Cardiac muscle cell (in vitro differentiated cells and primary cell): ENCODE measurements at regions not wholly inside any gene's neighbourhood (a gene's known extent, or its start where the extent isn't known, plus 50 kb on each side); places are given as distances from the start of the nearest gene placed in this dataset.

ENCODE experiments used
- DNase-seq, 2 donors: peaks; one replicate each; pipeline versions ENCODE4 v3.0.0 to v3.0.0-alpha.2; 2010 to 2017; ENCODE audit warnings: low read depth in 1 of 2, low spot score in 1 of 2
- H3K27ac ChIP-seq: fragments of 200-600 bp; sonication (generic); 2 replicates; pipeline ENCODE4 v1.5.1; 2016
- H3K27me3 ChIP-seq: fragments of 200-600 bp; sonication (generic); 2 replicates; pipeline ENCODE4 v1.6.0; 2016; ENCODE audit warnings: control low read depth
- H3K36me3 ChIP-seq: fragments of 200-600 bp; sonication (generic); 2 replicates; pipeline ENCODE4 v1.5.1; 2016; ENCODE audit warnings: control low read depth
- H3K4me1 ChIP-seq: fragments of 200-600 bp; sonication (generic); 2 replicates; pipeline ENCODE4 v1.8.1; 2017; ENCODE audit warnings: low read depth, mild to moderate bottlenecking, mixed run types
- H3K4me3 ChIP-seq: fragments of 200-600 bp; sonication (generic); 2 replicates; pipeline ENCODE4 v1.5.1; 2016; ENCODE audit warnings: mild to moderate bottlenecking
- H3K9me3 ChIP-seq: fragments of 200-600 bp; sonication (generic); 2 replicates; pipeline ENCODE4 v1.5.1; 2017; ENCODE audit warnings: low read depth, mild to moderate bottlenecking, control low read depth
- CTCF ChIP-seq: IDR thresholded peaks from 2 replicates; pipeline ENCODE4 v1.5.1; 2012; ENCODE audit warnings: low read depth, mild to moderate bottlenecking, low read length

- Histone ChIP-seq H3K4me1 (peaks cover 3% of the 10 kb centered on the region), H3K4me3 (no peak overlapping the region), H3K36me3 (no peaks in the 10 kb centered on the region), H3K9me3 (no peaks in the 10 kb centered on the region), H3K27me3 (no peaks in the 10 kb centered on the region), H3K27ac (no peak overlapping the region)
- TF ChIP-seq CTCF = no peak
- DNase-seq = no peak
Observed at GRCh38 chr14:58875613-58876012, 237.9 kb downstream of the DACT1 start.

GRCh38 chr14:58876608-58877007, 238.8 kb downstream of the DACT1 start:
- DNase-seq = peak in 1 of 2 donors; percentile 90
- no peaks in the 10 kb centered on the region for H3K27me3 ChIP-seq
- no peak overlapping the region for H3K27ac ChIP-seq
- no peak for TF ChIP-seq CTCF
- H3K36me3 ChIP-seq = no peaks in the 10 kb centered on the region
- peaks cover 3% of the 10 kb centered on the region for H3K4me1 ChIP-seq
- H3K4me3 ChIP-seq = no peak overlapping the region
- no peaks in the 10 kb centered on the region for H3K9me3 ChIP-seq

- no peaks in the 10 kb centered on the region for H3K27me3 ChIP-seq
- H3K4me1 ChIP-seq = peaks cover 3% of the 10 kb centered on the region
- H3K4me3 ChIP-seq = no peak overlapping the region
- no peaks in the 10 kb centered on the region for H3K9me3 ChIP-seq
- H3K27ac ChIP-seq = no peak overlapping the region
- H3K36me3 ChIP-seq = no peaks in the 10 kb centered on the region
- no peak for DNase-seq
- TF ChIP-seq CTCF = no peak
Observed at GRCh38 chr14:58878439-58879139, 240.8 kb downstream of the DACT1 start.

- H3K27me3 ChIP-seq = no peaks in the 10 kb centered on the region
- H3K9me3 ChIP-seq = no peaks in the 10 kb centered on the region
- no peak overlapping the region for H3K4me3 ChIP-seq
- no peak overlapping the region for H3K27ac ChIP-seq
- no peaks in the 10 kb centered on the region for H3K4me1 ChIP-seq
- TF ChIP-seq CTCF = no peak
- no peak for DNase-seq
- no peaks in the 10 kb centered on the region for H3K36me3 ChIP-seq
Observed at GRCh38 chr14:58881433-58881832, 243.7 kb downstream of the DACT1 start.

- Histone ChIP-seq H3K4me1 (no peaks in the 10 kb centered on the region), H3K27me3 (no peaks in the 10 kb centered on the region), H3K27ac (no peak overlapping the region), H3K4me3 (no peak overlapping the region), H3K9me3 (no peaks in the 10 kb centered on the region), H3K36me3 (no peaks in the 10 kb centered on the region)
- TF ChIP-seq CTCF = no peak
- peak in 1 of 2 donors; percentile 84 for DNase-seq
Observed at GRCh38 chr14:58882577-58883018, 244.8 kb downstream of the DACT1 start.
